ENCODE measurements at regions not wholly inside any gene's neighbourhood (a gene's known extent, or its start where the extent isn't known, plus 50 kb on each side); places are given as distances from the start of the nearest gene placed in this dataset.

- no peaks in the 10 kb centered on the region for H4K20me1 ChIP-seq (ENCODE audit: control insufficient read depth, extremely low read depth, insufficient read depth, low read length)
Observed at GRCh38 chr2:41705634-41706033, 342.2 kb upstream of the PKDCC start.

GRCh38 chr2:41706286-41706685 lies 341.5 kb upstream of the PKDCC start:
- TF ChIP-seq CTCF (conservative IDR thresholded peaks at IDR 0.05 in 1 of 2, IDR thresholded peaks at IDR 0.05 in 1 of 2; ENCODE audit: low read depth in 1 of 2, low read length in 2 of 2) (no peak), EZH2 (IDR thresholded peaks at IDR 0.05; ENCODE audit: low read length, missing control alignments) (no peak)
- Histone ChIP-seq H3K79me2 (ENCODE audit: control insufficient read depth, insufficient read depth, low read length) (no peaks in the 10 kb centered on the region), H3K4me3 (replicated peaks in 1 of 4; ENCODE audit: control extremely low read depth in 1 of 4, insufficient read depth in 1 of 4, low read depth in 3 of 4, low read length in 4 of 4) (no peak overlapping the region), H3K36me3 (ENCODE audit: control insufficient read depth, insufficient read depth, low read length) (no peaks in the 10 kb centered on the region), H4K20me1 (ENCODE audit: control insufficient read depth, extremely low read depth, insufficient read depth, low read length) (no peaks in the 10 kb centered on the region), H3K27me3 (ENCODE audit: control insufficient read depth, insufficient read depth, low read length) (no peaks in the 10 kb centered on the region), H2AFZ (ENCODE audit: low read length) (no peak overlapping the region), H3K9me3 (ENCODE audit: control insufficient read depth, insufficient read depth, low read depth, low read length) (no peaks in the 10 kb centered on the region), H3K27ac (ENCODE audit: insufficient read depth, low read length) (no peak overlapping the region), H3K4me2 (ENCODE audit: extremely low read depth, insufficient read depth, low read length) (no peak overlapping the region), H3K9ac (ENCODE audit: insufficient read depth, low read length) (no peak overlapping the region), H3K4me1 (ENCODE audit: control insufficient read depth, extremely low read depth, insufficient read depth, low read length) (no peaks in the 10 kb centered on the region)
- DNase-seq (ENCODE audit: low read depth in 2 of 2) = no peak

More at GRCh38 chr2:41705634-41706033, 342.2 kb upstream of the PKDCC start:
- no peaks in the 10 kb centered on the region for H3K9me3 ChIP-seq (ENCODE audit: control insufficient read depth, insufficient read depth, low read depth, low read length)
- H3K79me2 ChIP-seq (ENCODE audit: control insufficient read depth, insufficient read depth, low read length) = no peaks in the 10 kb centered on the region
- H3K4me3 ChIP-seq (replicated peaks in 1 of 4; ENCODE audit: control extremely low read depth in 1 of 4, insufficient read depth in 1 of 4, low read depth in 3 of 4, low read length in 4 of 4) = no peak overlapping the region
- H3K36me3 ChIP-seq (ENCODE audit: control insufficient read depth, insufficient read depth, low read length) = no peaks in the 10 kb centered on the region
- no peak overlapping the region for H2AFZ ChIP-seq (ENCODE audit: low read length)
- H3K27ac ChIP-seq (ENCODE audit: insufficient read depth, low read length) = no peak overlapping the region
- no peak overlapping the region for H3K4me2 ChIP-seq (ENCODE audit: extremely low read depth, insufficient read depth, low read length)
- H3K27me3 ChIP-seq (ENCODE audit: control insufficient read depth, insufficient read depth, low read length) = no peaks in the 10 kb centered on the region
- H3K4me1 ChIP-seq (ENCODE audit: control insufficient read depth, extremely low read depth, insufficient read depth, low read length) = no peaks in the 10 kb centered on the region
- no peak overlapping the region for H3K9ac ChIP-seq (ENCODE audit: insufficient read depth, low read length)
- TF ChIP-seq CTCF (conservative IDR thresholded peaks at IDR 0.05 in 1 of 2, IDR thresholded peaks at IDR 0.05 in 1 of 2; ENCODE audit: low read depth in 1 of 2, low read length in 2 of 2) = no peak
- TF ChIP-seq EZH2 (IDR thresholded peaks at IDR 0.05; ENCODE audit: low read length, missing control alignments) = no peak
- DNase-seq (ENCODE audit: low read depth in 2 of 2) = no peak

- Histone ChIP-seq H3K27ac (ENCODE audit: insufficient read depth, low read length) (no peak overlapping the region), H3K27me3 (ENCODE audit: control insufficient read depth, insufficient read depth, low read length) (no peaks in the 10 kb centered on the region), H3K9me3 (ENCODE audit: control insufficient read depth, insufficient read depth, low read depth, low read length) (no peaks in the 10 kb centered on the region), H3K79me2 (ENCODE audit: control insufficient read depth, insufficient read depth, low read length) (no peaks in the 10 kb centered on the region), H2AFZ (ENCODE audit: low read length) (no peak overlapping the region), H3K4me3 (replicated peaks in 1 of 4; ENCODE audit: control extremely low read depth in 1 of 4, insufficient read depth in 1 of 4, low read depth in 3 of 4, low read length in 4 of 4) (no peak overlapping the region), H3K4me2 (ENCODE audit: extremely low read depth, insufficient read depth, low read length) (no peak overlapping the region), H4K20me1 (ENCODE audit: control insufficient read depth, extremely low read depth, insufficient read depth, low read length) (no peaks in the 10 kb centered on the region), H3K4me1 (ENCODE audit: control insufficient read depth, extremely low read depth, insufficient read depth, low read length) (no peaks in the 10 kb centered on the region), H3K9ac (ENCODE audit: insufficient read depth, low read length) (no peak overlapping the region), H3K36me3 (ENCODE audit: control insufficient read depth, insufficient read depth, low read length) (no peaks in the 10 kb centered on the region)
- no peak for TF ChIP-seq CTCF (conservative IDR thresholded peaks at IDR 0.05 in 1 of 2, IDR thresholded peaks at IDR 0.05 in 1 of 2; ENCODE audit: low read depth in 1 of 2, low read length in 2 of 2)
- no peak for DNase-seq (ENCODE audit: low read depth in 2 of 2)
Observed at GRCh38 chr2:41707790-41708451, 339.9 kb upstream of the PKDCC start.

All from fibroblast of lung (primary cell).